ENCODE measurements at regions not wholly inside any gene's neighbourhood (a gene's known extent, or its start where the extent isn't known, plus 50 kb on each side); places are given as distances from the start of the nearest gene placed in this dataset.

DNA sequence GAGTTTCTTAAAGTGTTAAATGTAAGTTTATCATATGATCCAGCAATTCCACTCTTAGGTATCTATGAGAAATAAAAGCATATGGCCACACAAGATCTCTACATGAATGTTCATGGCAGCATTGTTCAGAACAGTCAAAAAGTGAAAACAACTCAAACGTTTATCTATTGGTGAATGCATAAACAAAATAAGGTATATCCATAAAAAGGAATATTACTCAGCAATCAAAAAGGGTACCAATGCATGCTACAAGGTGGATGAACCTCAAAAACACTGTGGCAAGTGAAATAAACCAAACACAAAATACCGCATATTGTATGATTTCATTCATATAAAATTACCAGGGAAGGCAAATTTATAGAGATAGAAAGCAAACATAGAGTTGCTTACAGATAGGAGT, 337.6 kb downstream of the PIK3C3 start:
- TF ChIP-seq CTCF (IDR thresholded peaks at IDR 0.05) (no peak), POLR2A (IDR thresholded peaks at IDR 0.05) (no peak)

All from testis (tissue), 2 donors.